HG03354 (cell line): ENCODE measurements at regions not wholly inside any gene's neighbourhood (a gene's known extent, or its start where the extent isn't known, plus 50 kb on each side); places are given as distances from the start of the nearest gene placed in this dataset.
"Not testable (repeated sequence)": the region's sequence is repeated elsewhere in the genome, so short reads cannot be mapped to it uniquely, and the experiment has no call there.

Experiments used
- ATAC-seq: cut with Tn5 transposase; IDR thresholded peaks from one replicate; pipeline ENCODE4 v1.9.1; 2021; ENCODE audit warnings: mild to moderate bottlenecking; ENCODE audit not compliant: unreplicated experiment, poor library complexity, severe bottlenecking

- not testable (repeated sequence) for ATAC-seq
These were observed 104.3 kb downstream of the MTPN start for GRCh38 chr7:135872861-135873260.

DNA sequence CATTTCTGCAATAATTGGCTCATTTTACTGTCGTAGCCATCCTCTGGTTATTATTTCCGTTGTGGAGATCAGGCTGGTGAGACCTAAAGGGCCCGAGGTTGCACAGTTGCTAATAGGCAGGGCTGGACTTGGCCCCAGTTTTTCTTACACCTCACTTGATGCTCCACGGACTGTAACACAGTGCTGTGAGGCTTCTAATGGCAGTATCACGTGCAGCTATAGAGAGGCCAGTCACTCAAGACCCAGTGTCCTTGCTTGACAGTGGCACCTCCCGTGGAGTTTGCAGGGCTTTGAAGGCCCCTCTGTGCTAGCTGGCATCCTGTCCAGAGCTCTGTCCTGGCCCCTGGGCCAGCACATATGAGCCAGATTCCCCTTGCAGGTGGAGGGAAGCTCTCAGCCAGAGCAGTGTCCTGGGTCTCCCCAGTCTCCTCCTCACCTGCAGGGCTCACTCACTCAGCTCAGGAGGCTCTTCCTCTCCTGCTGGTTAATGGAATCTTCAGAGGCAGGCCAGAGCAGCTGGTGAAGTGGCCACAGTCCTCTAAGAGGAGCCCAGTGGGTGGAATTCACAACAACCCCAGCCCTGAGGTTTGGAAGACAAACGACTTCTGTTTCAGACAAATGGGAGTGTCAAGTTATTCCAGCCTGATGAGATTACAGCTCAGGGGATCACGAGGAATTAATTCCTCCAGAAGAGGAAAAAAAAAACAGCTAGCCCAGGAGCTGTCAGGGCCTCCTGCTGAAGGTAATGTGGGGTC, 114.2 kb upstream of the FAM180A start:
- ATAC-seq: no peak

- no peak for ATAC-seq
These were observed 110.9 kb upstream of the FAM180A start for GRCh38 chr7:135859538-135859937.

- no peak for ATAC-seq
These were observed 110.2 kb upstream of the FAM180A start for GRCh38 chr7:135858851-135859250.

- no peak for ATAC-seq
These were observed 109.8 kb upstream of the FAM180A start for GRCh38 chr7:135858379-135858778.

GRCh38 chr7:135857519-135858274, 109.1 kb upstream of the FAM180A start:
- ATAC-seq: no peak

- ATAC-seq: no peak
These were observed 107.9 kb upstream of the FAM180A start for GRCh38 chr7:135856356-135857144.

DNA sequence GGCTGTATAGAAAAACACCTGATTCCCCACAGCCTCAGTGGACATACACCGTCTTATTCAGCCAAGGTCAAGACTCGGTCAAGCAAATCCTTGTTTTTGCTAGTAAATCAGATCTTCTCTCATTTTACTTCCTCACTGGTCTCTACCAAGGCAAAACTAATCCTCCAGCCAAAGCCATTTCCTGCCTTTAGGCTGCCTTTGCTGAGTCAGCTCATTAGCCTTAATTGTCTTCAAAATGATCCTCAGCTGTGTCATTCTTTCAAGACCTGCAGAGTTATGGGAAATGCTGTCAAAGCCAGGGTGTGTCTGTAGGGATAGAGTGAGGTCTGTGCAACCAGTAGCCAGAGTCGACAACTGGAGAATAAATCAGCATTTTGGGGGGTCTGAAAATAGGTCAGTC, 107.2 kb upstream of the FAM180A start:
- ATAC-seq: no peak

DNA sequence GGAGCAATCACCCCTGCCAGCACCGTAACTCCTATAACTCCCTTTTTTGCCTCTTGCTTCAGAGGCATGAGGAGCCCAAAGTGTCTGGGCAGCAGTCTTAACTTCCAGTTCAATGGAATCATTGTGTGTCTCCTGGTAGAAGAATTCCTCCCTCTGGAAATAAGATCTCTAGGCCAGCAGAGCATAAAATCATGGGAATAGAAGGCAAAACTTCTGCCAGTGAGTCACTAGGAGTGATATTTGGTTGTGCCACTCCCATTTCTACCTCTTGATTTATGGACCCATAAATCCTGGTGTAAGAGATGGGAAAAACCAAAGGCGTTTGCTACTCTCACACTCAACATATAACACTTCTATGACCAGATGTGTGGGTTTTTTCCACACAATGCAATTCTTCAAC, 104.9 kb upstream of the FAM180A start:
- ATAC-seq: no peak

DNA sequence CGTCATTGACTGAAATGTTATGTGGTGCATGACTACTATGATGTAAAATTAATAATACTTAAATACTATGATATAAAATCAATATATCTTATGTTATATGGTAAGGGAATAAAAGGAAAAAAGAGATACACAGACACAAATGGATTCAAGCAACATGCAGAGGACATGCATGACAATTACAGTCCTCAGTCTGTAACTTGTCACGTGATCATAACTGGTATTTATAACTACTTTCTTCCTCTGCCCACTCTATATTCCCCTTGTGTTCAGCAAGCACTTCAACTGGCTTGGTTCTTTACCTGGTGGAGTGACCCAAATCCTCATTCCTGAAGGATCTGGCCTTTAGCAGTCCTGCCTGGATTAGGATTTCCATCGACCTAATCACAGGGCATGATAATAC, 104.4 kb upstream of the FAM180A start:
- no peak for ATAC-seq

- no peak for ATAC-seq
These were observed 98.6 kb upstream of the FAM180A start for GRCh38 chr7:135847242-135847641.

DNA sequence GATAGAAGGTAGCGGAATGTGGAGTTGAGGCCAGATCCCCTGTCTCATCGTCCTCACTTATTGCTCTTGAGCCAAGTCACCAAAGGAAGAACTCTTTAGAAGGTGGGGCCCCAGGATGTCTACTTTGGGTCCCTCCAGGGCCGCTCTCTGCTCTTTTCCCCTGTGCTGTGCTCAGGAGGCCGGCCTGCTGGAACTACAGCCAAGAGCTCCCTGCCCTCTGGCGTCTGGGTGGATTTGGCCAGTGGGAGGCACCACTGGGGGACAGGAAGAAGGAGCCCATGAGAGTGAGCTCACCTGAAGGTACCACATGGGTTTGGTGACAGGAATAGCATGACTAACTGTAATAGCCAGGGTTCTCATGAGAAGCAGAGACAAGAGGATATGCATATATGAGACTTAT, 97.7 kb upstream of the FAM180A start:
- no peak for ATAC-seq

GRCh38 chr7:135845415-135846075, 96.9 kb upstream of the FAM180A start:
- no peak for ATAC-seq

DNA sequence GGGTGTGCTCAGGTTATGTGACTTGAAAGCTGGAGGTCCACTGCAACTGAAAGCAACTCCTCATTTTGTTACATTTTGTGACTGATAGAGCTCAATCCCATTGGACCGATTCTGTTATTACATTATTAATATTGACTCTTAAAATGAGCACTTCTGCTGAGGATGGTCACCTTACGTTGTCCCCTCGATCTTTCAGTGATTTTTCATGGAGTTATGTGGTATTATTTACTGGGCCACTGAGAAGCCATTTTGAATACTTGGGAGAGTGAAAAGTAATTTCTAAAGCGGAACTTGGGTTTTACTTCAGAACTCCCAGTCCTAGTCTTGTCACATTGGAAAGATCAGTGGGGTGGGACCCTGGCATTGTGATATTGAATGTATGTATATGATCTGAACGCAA, 96.3 kb upstream of the FAM180A start:
- ATAC-seq: no peak

- ATAC-seq: peak; percentile 70
These were observed 94.6 kb upstream of the FAM180A start for GRCh38 chr7:135843214-135843613.

GRCh38 chr7:135842446-135843179, 94.0 kb upstream of the FAM180A start:
- ATAC-seq: no peak

- ATAC-seq: no peak
These were observed 92.0 kb upstream of the FAM180A start for GRCh38 chr7:135840591-135840990.

GRCh38 chr7:135837675-135838074, 89.1 kb upstream of the FAM180A start:
- no peak for ATAC-seq

GRCh38 chr7:135834266-135834665, 85.7 kb upstream of the FAM180A start:
- ATAC-seq: no peak
